HEK293T (cell line): ENCODE measurements at regions not wholly inside any gene's neighbourhood (a gene's known extent, or its start where the extent isn't known, plus 50 kb on each side); places are given as distances from the start of the nearest gene placed in this dataset.

Experiments used
- CTCF ChIA-PET: fragments of 350-600 bp; formaldehyde crosslinking; extraction: SDS; loops from one replicate; lab custom pipeline; 2021; ENCODE audit warnings: antibody characterized with exemption, inconsistent platforms; lab: Yijun Ruan, JAX
- POLR2A ChIA-PET: fragments of 350-600 bp; formaldehyde crosslinking; extraction: SDS; loops from one replicate; lab custom pipeline; 2020; ENCODE audit warnings: antibody characterized with exemption, inconsistent platforms; lab: Yijun Ruan, JAX
- DNase-seq: peaks from one replicate; pipeline ENCODE4 v3.0.0; 2012; ENCODE audit warnings: mixed read lengths; ENCODE audit errors: extremely low spot score
- ARNT ChIP-seq: fragments of 450-650 bp; IDR thresholded peaks from 2 replicates; pipeline ENCODE4 v1.6.1; 2017; ENCODE audit warnings: mild to moderate bottlenecking
- BHLHE40 ChIP-seq: fragments of 450-650 bp; IDR thresholded peaks from 2 replicates; pipeline ENCODE4 v1.6.1; 2016; ENCODE audit warnings: mild to moderate bottlenecking, moderate library complexity, borderline replicate concordance
- CTBP1 ChIP-seq: fragments of 450-650 bp; IDR thresholded peaks from 2 replicates; pipeline ENCODE4 v1.6.1; 2016; ENCODE audit warnings: borderline replicate concordance
- ELF4 ChIP-seq: fragments of 450-650 bp; IDR thresholded peaks from 2 replicates; pipeline ENCODE4 v1.6.1; 2017; ENCODE audit warnings: antibody characterized with exemption
- FOXA1 ChIP-seq: fragments of 450-650 bp; IDR thresholded peaks from 2 replicates; pipeline ENCODE4 v1.6.1; 2016; ENCODE audit warnings: mild to moderate bottlenecking
- FOXK2 ChIP-seq: fragments of 450-650 bp; IDR thresholded peaks from 2 replicates; pipeline ENCODE4 v1.6.1; 2016; ENCODE audit warnings: mild to moderate bottlenecking
- FOXM1 ChIP-seq: fragments of 450-650 bp; IDR thresholded peaks from 2 replicates; pipeline ENCODE4 v1.6.1; 2017; ENCODE audit warnings: mild to moderate bottlenecking, borderline replicate concordance
- HDGF ChIP-seq: fragments of 450-650 bp; IDR thresholded peaks from 2 replicates; pipeline ENCODE4 v1.6.1; 2017; ENCODE audit warnings: antibody characterized with exemption, borderline replicate concordance
- L3MBTL2 ChIP-seq: fragments of 450-650 bp; conservative IDR thresholded peaks from 2 replicates; pipeline ENCODE4 v1.6.1; 2016; ENCODE audit warnings: mild to moderate bottlenecking
- LEF1 ChIP-seq: fragments of 450-650 bp; IDR thresholded peaks from 2 replicates; pipeline ENCODE4 v1.6.1; 2017; ENCODE audit warnings: mild to moderate bottlenecking, borderline replicate concordance
- NFRKB ChIP-seq: fragments of 450-650 bp; IDR thresholded peaks from 2 replicates; pipeline ENCODE4 v1.6.1; 2016; ENCODE audit warnings: mild to moderate bottlenecking, moderate library complexity
- PKNOX1 ChIP-seq: fragments of 450-650 bp; IDR thresholded peaks from 2 replicates; pipeline ENCODE4 v1.6.1; 2016
- SP1 ChIP-seq: fragments of 450-650 bp; IDR thresholded peaks from 2 replicates; pipeline ENCODE4 v1.6.1; 2017
- SUZ12 ChIP-seq: fragments of 450-650 bp; IDR thresholded peaks from 2 replicates; pipeline ENCODE4 v1.6.1; 2016; ENCODE audit warnings: mild to moderate bottlenecking
- TARDBP ChIP-seq: fragments of 450-650 bp; IDR thresholded peaks from 2 replicates; pipeline ENCODE4 v1.6.1; 2016
- ZNF384 ChIP-seq: fragments of 450-650 bp; IDR thresholded peaks from 2 replicates; pipeline ENCODE4 v1.6.1; 2016

- ChIA-PET CTCF (no interaction called here), POLR2A (interaction anchor here (1.1 kb wide), 1 partner anchor 100 kb away, joined by 3 read pairs; no protein-coding TSS in a partner anchor)
- TF ChIP-seq PKNOX1 (no peak), TARDBP (no peak), ELF4 (no peak), SP1 (no peak), NFRKB (no peak), L3MBTL2 (no peak), CTBP1 (no peak), HDGF (no peak)
- no peak for DNase-seq
Observed at GRCh38 chr9:129359916-129360536, 182.0 kb upstream of the IER5L start.

GRCh38 chr9:129359162-129359811 lies 181.2 kb upstream of the IER5L start:
- DNase-seq, result no peak
- TF ChIP-seq FOXM1 (no peak), FOXK2 (no peak), FOXA1 (no peak)
- CTCF ChIA-PET, result no interaction called here
- POLR2A ChIA-PET, result interaction anchor here (1.1 kb wide), 1 partner anchor 101 kb away, joined by 3 read pairs; no protein-coding TSS in a partner anchor

- CTCF ChIA-PET, result no interaction called here
- POLR2A ChIA-PET, result interaction anchor here (1.1 kb wide), 1 partner anchor 102 kb away, joined by 3 read pairs; no protein-coding TSS in a partner anchor
Observed at GRCh38 chr9:129358621-129359154, 180.6 kb upstream of the IER5L start.

GRCh38 chr9:129357773-129358245 lies 179.7 kb upstream of the IER5L start:
- CTCF ChIA-PET, result no interaction called here
- no peak for TF ChIP-seq ZNF384
- TF ChIP-seq LEF1, result no peak
- no peak for TF ChIP-seq L3MBTL2
- TF ChIP-seq ARNT, result no peak
- no peak for TF ChIP-seq FOXA1
- TF ChIP-seq NFRKB, result no peak
- no peak for TF ChIP-seq ELF4
- TF ChIP-seq SP1, result no peak
- TF ChIP-seq SUZ12, result no peak
- TF ChIP-seq HDGF, result no peak
- TF ChIP-seq BHLHE40, result no peak
- POLR2A ChIA-PET, result no interaction called here
- no peak for DNase-seq

More at GRCh38 chr9:129358621-129359154, 180.6 kb upstream of the IER5L start:
- DNase-seq, result no peak
- TF ChIP-seq FOXM1 (no peak), FOXK2 (no peak), LEF1 (no peak), L3MBTL2 (no peak), PKNOX1 (no peak), TARDBP (no peak), HDGF (no peak), NFRKB (no peak), ELF4 (no peak), BHLHE40 (no peak), SUZ12 (no peak)

GRCh38 chr9:129356871-129357772 lies 179.1 kb upstream of the IER5L start:
- POLR2A ChIA-PET, result no interaction called here
- CTCF ChIA-PET, result no interaction called here

More at GRCh38 chr9:129356871-129357772, 179.1 kb upstream of the IER5L start:
- no peak for DNase-seq
- TF ChIP-seq SP1 (no peak), LEF1 (no peak), PKNOX1 (no peak), ARNT (no peak), ZNF384 (no peak), CTBP1 (no peak), FOXA1 (no peak), FOXK2 (no peak)
